ENCODE measurements at regions not wholly inside any gene's neighbourhood (a gene's known extent, or its start where the extent isn't known, plus 50 kb on each side); places are given as distances from the start of the nearest gene placed in this dataset.

- TF ChIP-seq CTCF (IDR thresholded peaks at IDR 0.05; ENCODE audit: low read depth, low read length) (no peak), EZH2phosphoT487 (IDR thresholded peaks at IDR 0.05; ENCODE audit: low read depth) (no peak)
Measured at GRCh38 chr6:53730767-53731166, 64.0 kb upstream of the LRRC1 start.

Measured in OCI-LY3 (cell line).